ENCODE measurements at regions not wholly inside any gene's neighbourhood (a gene's known extent, or its start where the extent isn't known, plus 50 kb on each side); places are given as distances from the start of the nearest gene placed in this dataset.
A peak's percentile ranks its signal among the peaks of the same experiment; 100 is the strongest.

- peak; percentile 75 for DNase-seq
Measured at GRCh38 chr2:129877795-129878775, 101.4 kb upstream of the RAB6C start.

- DNase-seq: peak; percentile 44
Measured at GRCh38 chr2:129879614-129880180, 99.8 kb upstream of the RAB6C start.

- DNase-seq: peak; percentile 50
Measured at GRCh38 chr2:129880309-129880708, 99.2 kb upstream of the RAB6C start.

GRCh38 chr2:129880971-129881370 is 98.5 kb upstream of the RAB6C start:
- no peak for DNase-seq

GRCh38 chr2:129881786-129882396 is 97.6 kb upstream of the RAB6C start:
- no peak for DNase-seq

- no peak for DNase-seq
Measured at GRCh38 chr2:129882476-129882875, 97.0 kb upstream of the RAB6C start.

- DNase-seq: no peak
Measured at GRCh38 chr2:129883121-129883520, 96.3 kb upstream of the RAB6C start.

- no peak for DNase-seq
Measured at GRCh38 chr2:129884221-129884786, 95.2 kb upstream of the RAB6C start.

- DNase-seq: no peak
Measured at GRCh38 chr2:129885735-129886134, 93.7 kb upstream of the RAB6C start.

- no peak for DNase-seq
Measured at GRCh38 chr2:129887688-129888266, 91.7 kb upstream of the RAB6C start.

- no peak for DNase-seq
Measured at GRCh38 chr2:129888461-129888860, 91.0 kb upstream of the RAB6C start.

GRCh38 chr2:129888896-129889295 is 90.6 kb upstream of the RAB6C start:
- DNase-seq: no peak

- DNase-seq: no peak
Measured at GRCh38 chr2:129891341-129892320, 87.8 kb upstream of the RAB6C start.

GRCh38 chr2:129892360-129892759 is 87.1 kb upstream of the RAB6C start:
- DNase-seq: no peak

GRCh38 chr2:129892773-129893172 is 86.7 kb upstream of the RAB6C start:
- DNase-seq: no peak

- DNase-seq: no peak
Measured at GRCh38 chr2:129893244-129893643, 86.2 kb upstream of the RAB6C start.

GRCh38 chr2:129894616-129895015 is 84.8 kb upstream of the RAB6C start:
- no peak for DNase-seq

GRCh38 chr2:129895061-129895460 is 84.4 kb upstream of the RAB6C start:
- DNase-seq: peak; percentile 37

- no peak for DNase-seq
Measured at GRCh38 chr2:129895526-129896082, 83.9 kb upstream of the RAB6C start.

- DNase-seq: peak; percentile 11
Measured at GRCh38 chr2:129896226-129897100, 83.0 kb upstream of the RAB6C start.

Measured in activated CD8-positive, alpha-beta memory T cell treated with anti-CD3 and anti-CD28 coated beads for 24 hours (primary cell).